CD14-positive monocyte (primary cell): ENCODE measurements at regions not wholly inside any gene's neighbourhood (a gene's known extent, or its start where the extent isn't known, plus 50 kb on each side); places are given as distances from the start of the nearest gene placed in this dataset.

Experiments
- DNase-seq, 3 donors: peaks; one replicate each; pipeline ENCODE4 v3.0.0-alpha.2; 2011 to 2022
- H2AFZ ChIP-seq: 2 replicates; pipeline ENCODE4 v1.6.0; 2012; ENCODE audit warnings: mild to moderate bottlenecking, low read depth, low read length, inconsistent platforms; ENCODE audit not compliant: insufficient read depth, poor library complexity, severe bottlenecking
- H3K27ac ChIP-seq, 2 donors: 1 replicate in 1 of 2; 2 replicates in 1 of 2; pipeline ENCODE4 v1.5.1; 2012 to 2013; ENCODE audit warnings: low read length in 2 of 2, control low read depth in 1 of 2, inconsistent platforms in 1 of 2, low read depth in 1 of 2, mild to moderate bottlenecking in 1 of 2
- H3K27me3 ChIP-seq, 2 donors: one replicate each; pipeline versions ENCODE4 v1.6.0 to v1.6.1; 2011 to 2013; ENCODE audit warnings: low read length in 2 of 2; ENCODE audit not compliant: control insufficient read depth in 2 of 2, insufficient read depth in 2 of 2
- H3K36me3 ChIP-seq, 2 donors: replicated peaks in 1 of 2; 1 replicate in 1 of 2; 2 replicates in 1 of 2; pipeline versions ENCODE4 v1.5.1 to v1.6.1; 2012 to 2013; ENCODE audit warnings: low read length in 2 of 2, control low read depth in 1 of 2, inconsistent platforms in 1 of 2, mild to moderate bottlenecking in 1 of 2; ENCODE audit not compliant: insufficient read depth in 2 of 2, control insufficient read depth in 1 of 2
- H3K4me1 ChIP-seq, 2 donors: 1 replicate in 1 of 2; 2 replicates in 1 of 2; pipeline versions ENCODE4 v1.5.1 to v1.6.1; 2012 to 2013; ENCODE audit warnings: low read length in 2 of 2, control low read depth in 1 of 2, inconsistent platforms in 1 of 2, mild to moderate bottlenecking in 1 of 2, moderate library complexity in 1 of 2; ENCODE audit not compliant: insufficient read depth in 2 of 2, control insufficient read depth in 1 of 2
- H3K4me2 ChIP-seq: replicated peaks from 2 replicates; pipeline ENCODE3; 2012; ENCODE audit warnings: low read length, moderate library complexity, mild to moderate bottlenecking; ENCODE audit not compliant: poor library complexity, severe bottlenecking; ENCODE audit errors: extremely low read depth
- H3K4me3 ChIP-seq, 3 experiments: fragments of 200-600 bp in 1 of 3; sonication (generic) in 1 of 3; replicated peaks in 1 of 3; 1 replicate in 2 of 3; 2 replicates in 1 of 3; pipeline ENCODE4 v1.5.1; 2011 to 2013; ENCODE audit warnings: low read length in 3 of 3, mild to moderate bottlenecking in 3 of 3, control low read depth in 2 of 3, low read depth in 2 of 3, inconsistent platforms in 1 of 3, moderate library complexity in 1 of 3
- H3K79me2 ChIP-seq: 2 replicates; pipeline ENCODE4 v1.6.0; 2012; ENCODE audit warnings: mild to moderate bottlenecking, control low read depth, inconsistent platforms, low read length, moderate library complexity; ENCODE audit not compliant: insufficient read depth
- H3K9ac ChIP-seq: 2 replicates; pipeline ENCODE4 v1.6.0; 2017; ENCODE audit warnings: low read length, mild to moderate bottlenecking; ENCODE audit not compliant: insufficient read depth, poor library complexity, severe bottlenecking
- H3K9me3 ChIP-seq, 2 donors: replicated peaks in 1 of 2; 1 replicate in 1 of 2; 2 replicates in 1 of 2; pipeline versions ENCODE4 v1.5.1 to v1.6.1; 2012 to 2013; ENCODE audit warnings: low read length in 2 of 2, control low read depth in 1 of 2; ENCODE audit not compliant: control insufficient read depth in 1 of 2, insufficient read depth in 1 of 2
- H4K20me1 ChIP-seq: 2 replicates; pipeline ENCODE4 v1.6.0; 2012; ENCODE audit warnings: mild to moderate bottlenecking, low read length, control low read depth, moderate library complexity; ENCODE audit not compliant: insufficient read depth
- H3K27ac Mint-ChIP-seq, 7 donors: one replicate each; pipeline ENCODE4 v1.8.0; 2020; ENCODE audit warnings: mild to moderate bottlenecking in 7 of 7, mixed read lengths in 7 of 7, moderate library complexity in 6 of 7, inconsistent platforms in 2 of 7
- H3K27me3 Mint-ChIP-seq, 3 donors: one replicate each; pipeline ENCODE4 v1.8.0; 2021 to 2022; ENCODE audit warnings: low read depth in 3 of 3, mild to moderate bottlenecking in 3 of 3, mixed read lengths in 3 of 3, moderate library complexity in 3 of 3, inconsistent platforms in 1 of 3
- H3K36me3 Mint-ChIP-seq, 2 donors: one replicate each; pipeline ENCODE4 v1.8.0; 2020; ENCODE audit warnings: mixed read lengths in 2 of 2, inconsistent platforms in 1 of 2, mild to moderate bottlenecking in 1 of 2
- H3K4me1 Mint-ChIP-seq: one replicate; pipeline ENCODE4 v1.8.0; 2020; ENCODE audit warnings: mild to moderate bottlenecking, mixed read lengths
- H3K4me3 Mint-ChIP-seq, 2 donors: one replicate each; pipeline ENCODE4 v1.8.0; 2020; ENCODE audit warnings: mild to moderate bottlenecking in 2 of 2, mixed read lengths in 2 of 2, moderate library complexity in 1 of 2
- H3K9me3 Mint-ChIP-seq, 7 donors: one replicate each; pipeline ENCODE4 v1.8.0; 2020 to 2022; ENCODE audit warnings: mixed read lengths in 7 of 7, mild to moderate bottlenecking in 6 of 7, moderate library complexity in 6 of 7, inconsistent platforms in 2 of 7
- WGBS: methylation state at CpG from one replicate; pipeline ENCODE4 v1.1.5; 2013; ENCODE audit warnings: missing lambda C conversion rate; ENCODE audit not compliant: insufficient coverage; 5-methylcytosine and 5-hydroxymethylcytosine counted together
- intact Hi-C, 2 donors: fragments of 100-400 bp; cut with micrococcal nuclease; formaldehyde crosslinking; loops; one replicate each; pipeline versions ENCODE4 v1.15.0 to v1.15.1; 2023
- TF ChIP-seq, protein P1 (sequence below): fragments of 200-600 bp; IDR thresholded peaks from one replicate; pipeline ENCODE4 v1.8.0; 2022; ENCODE audit warnings: antibody characterized with exemption, mild to moderate bottlenecking

DNA sequence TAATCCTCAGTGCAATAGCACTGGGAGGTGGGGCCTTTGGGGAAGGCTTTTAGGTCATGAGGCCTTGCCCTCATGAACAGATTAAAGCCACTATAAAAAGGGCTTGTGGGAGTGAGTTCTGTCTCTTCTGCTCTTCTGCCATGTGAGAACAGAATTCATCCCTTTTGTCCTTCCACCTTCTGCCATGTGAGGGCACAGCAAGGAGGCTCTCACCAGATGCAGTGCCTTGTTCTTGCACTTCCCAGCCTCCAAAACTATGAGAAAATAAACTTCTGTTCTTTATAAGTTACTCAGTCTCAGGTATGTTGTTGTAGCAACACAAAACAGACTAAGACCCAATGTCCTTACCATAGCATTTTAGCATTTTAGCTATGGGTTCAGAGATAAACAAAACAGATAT is 81.7 kb upstream of the CPLX2 start:
- Mint-ChIP-seq H3K4me1 (no peaks in the 10 kb centered on the region), H3K4me3 (no peak overlapping the region), H3K27me3 (peaks cover 5 to 22% (median 22%) of the 10 kb centered on the region in 3 donors), H3K9me3 (peaks cover 0 to 2% (median 0%) of the 10 kb centered on the region in 7 donors), H3K36me3 (no peaks in the 10 kb centered on the region), H3K27ac (no peak overlapping the region)
- Histone ChIP-seq H3K79me2 (no peaks in the 10 kb centered on the region), H3K9me3 (no peaks in the 10 kb centered on the region), H3K9ac (no peak overlapping the region), H3K27me3 (peaks cover 3 to 6% of the 10 kb centered on the region in 2 donors), H4K20me1 (no peaks in the 10 kb centered on the region), H3K4me2 (no peak overlapping the region), H3K4me1 (no peaks in the 10 kb centered on the region), H2AFZ (no peak overlapping the region), H3K36me3 (no peaks in the 10 kb centered on the region), H3K27ac (no peak overlapping the region), H3K4me3 (no peak overlapping the region)
- TF ChIP-seq, protein P1, sequence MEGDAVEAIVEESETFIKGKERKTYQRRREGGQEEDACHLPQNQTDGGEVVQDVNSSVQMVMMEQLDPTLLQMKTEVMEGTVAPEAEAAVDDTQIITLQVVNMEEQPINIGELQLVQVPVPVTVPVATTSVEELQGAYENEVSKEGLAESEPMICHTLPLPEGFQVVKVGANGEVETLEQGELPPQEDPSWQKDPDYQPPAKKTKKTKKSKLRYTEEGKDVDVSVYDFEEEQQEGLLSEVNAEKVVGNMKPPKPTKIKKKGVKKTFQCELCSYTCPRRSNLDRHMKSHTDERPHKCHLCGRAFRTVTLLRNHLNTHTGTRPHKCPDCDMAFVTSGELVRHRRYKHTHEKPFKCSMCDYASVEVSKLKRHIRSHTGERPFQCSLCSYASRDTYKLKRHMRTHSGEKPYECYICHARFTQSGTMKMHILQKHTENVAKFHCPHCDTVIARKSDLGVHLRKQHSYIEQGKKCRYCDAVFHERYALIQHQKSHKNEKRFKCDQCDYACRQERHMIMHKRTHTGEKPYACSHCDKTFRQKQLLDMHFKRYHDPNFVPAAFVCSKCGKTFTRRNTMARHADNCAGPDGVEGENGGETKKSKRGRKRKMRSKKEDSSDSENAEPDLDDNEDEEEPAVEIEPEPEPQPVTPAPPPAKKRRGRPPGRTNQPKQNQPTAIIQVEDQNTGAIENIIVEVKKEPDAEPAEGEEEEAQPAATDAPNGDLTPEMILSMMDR = no peak
- DNase-seq = no peak
- intact Hi-C loops = no loop called here

- H3K4me1 Mint-ChIP-seq = no peaks in the 10 kb centered on the region
- no peaks in the 10 kb centered on the region for H3K79me2 ChIP-seq
- H4K20me1 ChIP-seq = no peaks in the 10 kb centered on the region
- DNase-seq = no peak
- H3K4me2 ChIP-seq = no peak overlapping the region
- peaks cover 0 to 1% of the 10 kb centered on the region in 2 donors for H3K9me3 ChIP-seq
- TF ChIP-seq, protein P1 = no peak
- no peak overlapping the region for H3K27ac Mint-ChIP-seq
- H3K4me3 Mint-ChIP-seq = no peak overlapping the region
- H3K4me1 ChIP-seq = no peaks in the 10 kb centered on the region
- H3K27me3 Mint-ChIP-seq = peaks cover 13 to 33% (median 33%) of the 10 kb centered on the region in 3 donors
- H3K9ac ChIP-seq = no peak overlapping the region
- H3K27me3 ChIP-seq = peaks cover 6 to 8% of the 10 kb centered on the region in 2 donors
- H3K36me3 ChIP-seq = no peaks in the 10 kb centered on the region
- no peaks in the 10 kb centered on the region for H3K36me3 Mint-ChIP-seq
- peaks cover 0 to 3% (median 0%) of the 10 kb centered on the region in 7 donors for H3K9me3 Mint-ChIP-seq
- intact Hi-C loops = no loop called here
- no peak overlapping the region for H3K27ac ChIP-seq
- H2AFZ ChIP-seq = no peak overlapping the region
- WGBS = 63% methylated on average over 1 of the region's 4 CpGs
- no peak overlapping the region for H3K4me3 ChIP-seq
Measured at GRCh38 chr5:175790796-175791195, 80.6 kb upstream of the CPLX2 start.
